ENCODE measurements at regions not wholly inside any gene's neighbourhood (a gene's known extent, or its start where the extent isn't known, plus 50 kb on each side); places are given as distances from the start of the nearest gene placed in this dataset.

GRCh38 chr2:23296691-23297090 is 88.3 kb upstream of the KLHL29 start:
- intact Hi-C loops (cut with DNase I), result no loop called here

DNA sequence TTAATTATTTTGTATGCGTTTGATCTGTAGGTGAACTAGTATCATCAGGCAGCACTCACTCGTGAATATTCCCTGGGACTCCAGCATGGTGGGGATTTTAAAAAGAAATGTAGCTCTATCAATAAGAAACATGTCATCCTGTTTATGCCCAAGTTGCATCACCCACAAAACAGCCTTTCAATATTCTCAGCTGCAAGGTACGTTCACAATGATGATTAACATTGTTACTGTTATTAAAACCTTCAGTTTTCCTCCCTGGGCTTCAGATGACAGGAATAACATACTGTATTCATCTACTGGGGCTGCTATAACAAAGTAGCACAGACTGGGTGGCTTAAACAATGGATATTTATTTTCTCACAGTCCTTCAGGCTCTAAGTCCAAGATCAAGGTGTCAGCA is 87.9 kb upstream of the KLHL29 start:
- no peak overlapping the region for H3K4me3 ChIP-seq
- H3K27ac ChIP-seq, result no peak overlapping the region
- H3K9me3 ChIP-seq, result no peaks in the 10 kb centered on the region
- H3K27me3 ChIP-seq, result no peaks in the 10 kb centered on the region
- peaks cover 2% of the 10 kb centered on the region for H3K4me1 ChIP-seq (ENCODE audit: insufficient read depth)
- H3K36me3 ChIP-seq, result no peaks in the 10 kb centered on the region
- intact Hi-C loops (cut with DNase I), result no loop called here
- no peak for DNase-seq
- WGBS, 3 donors, result 86 to 92% (median 91%) methylated on average over 3 of the region's 3 CpGs
- TF ChIP-seq, protein P1, sequence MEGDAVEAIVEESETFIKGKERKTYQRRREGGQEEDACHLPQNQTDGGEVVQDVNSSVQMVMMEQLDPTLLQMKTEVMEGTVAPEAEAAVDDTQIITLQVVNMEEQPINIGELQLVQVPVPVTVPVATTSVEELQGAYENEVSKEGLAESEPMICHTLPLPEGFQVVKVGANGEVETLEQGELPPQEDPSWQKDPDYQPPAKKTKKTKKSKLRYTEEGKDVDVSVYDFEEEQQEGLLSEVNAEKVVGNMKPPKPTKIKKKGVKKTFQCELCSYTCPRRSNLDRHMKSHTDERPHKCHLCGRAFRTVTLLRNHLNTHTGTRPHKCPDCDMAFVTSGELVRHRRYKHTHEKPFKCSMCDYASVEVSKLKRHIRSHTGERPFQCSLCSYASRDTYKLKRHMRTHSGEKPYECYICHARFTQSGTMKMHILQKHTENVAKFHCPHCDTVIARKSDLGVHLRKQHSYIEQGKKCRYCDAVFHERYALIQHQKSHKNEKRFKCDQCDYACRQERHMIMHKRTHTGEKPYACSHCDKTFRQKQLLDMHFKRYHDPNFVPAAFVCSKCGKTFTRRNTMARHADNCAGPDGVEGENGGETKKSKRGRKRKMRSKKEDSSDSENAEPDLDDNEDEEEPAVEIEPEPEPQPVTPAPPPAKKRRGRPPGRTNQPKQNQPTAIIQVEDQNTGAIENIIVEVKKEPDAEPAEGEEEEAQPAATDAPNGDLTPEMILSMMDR (IDR thresholded peaks at IDR 0.05), result no peak
- TF ChIP-seq EP300 (IDR thresholded peaks at IDR 0.05) (no peak), POLR2A (IDR thresholded peaks at IDR 0.05) (no peak)

More at GRCh38 chr2:23296691-23297090, 88.3 kb upstream of the KLHL29 start:
- no peak overlapping the region for H3K4me3 ChIP-seq
- DNase-seq, result no peak
- H3K27ac ChIP-seq, result no peak overlapping the region
- no peak for TF ChIP-seq POLR2A (IDR thresholded peaks at IDR 0.05)
- TF ChIP-seq, protein P1 (IDR thresholded peaks at IDR 0.05), result no peak
- H3K4me1 ChIP-seq (ENCODE audit: insufficient read depth), result peaks cover 2% of the 10 kb centered on the region
- 86 to 87% (median 86%) methylated on average over 9 of the region's 9 CpGs for WGBS, 3 donors
- H3K36me3 ChIP-seq, result no peaks in the 10 kb centered on the region
- no peaks in the 10 kb centered on the region for H3K27me3 ChIP-seq
- H3K9me3 ChIP-seq, result no peaks in the 10 kb centered on the region

DNA sequence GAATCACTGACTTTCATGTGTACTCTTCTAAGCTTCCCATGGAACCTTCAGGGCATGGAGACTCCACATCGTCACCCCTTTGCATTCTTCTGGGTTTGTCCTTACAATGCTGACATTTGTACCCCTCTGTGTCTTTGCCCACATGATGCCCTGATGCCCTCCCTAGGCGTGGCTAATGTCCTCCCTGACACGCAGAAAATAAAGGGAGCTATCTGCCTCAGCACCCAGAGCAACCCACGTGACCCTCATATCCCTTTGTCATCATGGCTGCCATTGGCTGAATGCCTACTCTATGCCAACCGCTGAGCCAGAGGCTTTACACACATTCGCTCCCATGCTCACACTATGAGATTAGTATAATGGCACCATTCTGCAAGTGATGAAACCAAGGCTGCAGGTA is 86.4 kb upstream of the KLHL29 start:
- DNase-seq, result no peak

DNA sequence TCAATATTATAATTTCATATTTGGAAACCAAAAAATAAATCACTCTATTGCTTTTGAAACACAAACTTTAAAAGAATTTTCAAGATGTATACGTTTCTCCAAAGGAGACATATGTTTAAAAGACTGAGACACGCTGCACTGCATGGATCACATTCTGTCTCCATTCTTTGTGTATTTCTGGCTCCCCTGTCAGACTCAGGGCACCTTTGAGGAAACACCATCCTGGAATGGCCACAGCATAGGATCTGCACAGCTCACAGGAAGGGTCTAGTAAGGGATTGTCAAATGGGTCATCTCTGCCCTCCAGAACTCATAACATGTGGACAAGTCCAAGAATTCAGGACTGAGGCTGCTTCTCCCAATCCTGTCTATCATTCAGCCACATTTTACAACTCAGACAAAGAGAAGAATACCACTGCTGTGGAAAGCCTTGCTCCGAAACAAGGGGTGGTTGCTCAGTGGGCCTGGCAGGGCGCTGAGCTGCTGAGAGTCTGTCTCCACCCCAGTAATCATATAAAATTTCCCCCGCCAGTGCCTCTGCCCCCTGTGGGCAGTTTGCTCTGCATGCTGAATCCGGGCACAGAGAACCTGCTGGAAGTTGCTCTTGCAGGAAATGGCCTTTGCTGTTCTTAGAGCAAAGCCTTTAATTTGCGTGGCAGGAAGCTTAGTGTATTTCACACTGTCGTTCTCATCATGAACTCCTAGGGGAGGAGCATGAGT is 85.3 kb upstream of the KLHL29 start:
- intact Hi-C loops (cut with DNase I), result no loop called here
- Histone ChIP-seq H3K27ac (no peak overlapping the region), H3K27me3 (no peaks in the 10 kb centered on the region), H3K36me3 (no peaks in the 10 kb centered on the region), H3K4me1 (ENCODE audit: insufficient read depth) (no peaks in the 10 kb centered on the region), H3K9me3 (no peaks in the 10 kb centered on the region), H3K4me3 (no peak overlapping the region)
- TF ChIP-seq POLR2A (IDR thresholded peaks at IDR 0.05) (no peak), EP300 (IDR thresholded peaks at IDR 0.05) (no peak)
- TF ChIP-seq, protein P1 (IDR thresholded peaks at IDR 0.05), result no peak
- 88 to 91% (median 89%) methylated on average over 8 of the region's 8 CpGs for WGBS, 3 donors
- DNase-seq, result no peak

More for the DNA sequence above, 86.4 kb upstream of the KLHL29 start:
- Histone ChIP-seq H3K9me3 (no peaks in the 10 kb centered on the region), H3K27me3 (no peaks in the 10 kb centered on the region), H3K27ac (no peak overlapping the region), H3K36me3 (no peaks in the 10 kb centered on the region), H3K4me1 (ENCODE audit: insufficient read depth) (peaks cover 2% of the 10 kb centered on the region), H3K4me3 (no peak overlapping the region)
- TF ChIP-seq POLR2A (IDR thresholded peaks at IDR 0.05) (no peak), EP300 (IDR thresholded peaks at IDR 0.05) (no peak)
- TF ChIP-seq, protein P1 (IDR thresholded peaks at IDR 0.05), result no peak
- intact Hi-C loops (cut with DNase I), result no loop called here
- 91 to 96% (median 96%) methylated on average over 6 of the region's 6 CpGs for WGBS, 3 donors

All from ovary (tissue), 7 donors.